Panc1 (cell line): ENCODE measurements at regions not wholly inside any gene's neighbourhood (a gene's known extent, or its start where the extent isn't known, plus 50 kb on each side); places are given as distances from the start of the nearest gene placed in this dataset.

ENCODE experiments used
- POLR2AphosphoS5 ChIP-seq: IDR thresholded peaks from 2 replicates; pipeline ENCODE4 v1.6.1; 2012; ENCODE audit warnings: mild to moderate bottlenecking, low read depth, low read length, moderate library complexity
- TCF7L2 ChIP-seq: IDR thresholded peaks from 2 replicates; pipeline ENCODE4 v1.6.1; 2011; ENCODE audit warnings: mild to moderate bottlenecking, low read depth, low read length, inconsistent platforms
- TF ChIP-seq, protein P1 (sequence below): fragments of 450-650 bp; IDR thresholded peaks from 2 replicates; pipeline ENCODE4 v1.5.1; 2017; ENCODE audit warnings: mild to moderate bottlenecking
- TF ChIP-seq, protein P2 (sequence below), 2 experiments: IDR thresholded peaks; 2 replicates each; pipeline ENCODE4 v1.6.1; 2011 to 2012; ENCODE audit warnings: low read depth in 2 of 2, control low read depth in 1 of 2, low read length in 1 of 2, mild to moderate bottlenecking in 1 of 2, moderate library complexity in 1 of 2; ENCODE audit not compliant: insufficient read depth in 1 of 2

DNA sequence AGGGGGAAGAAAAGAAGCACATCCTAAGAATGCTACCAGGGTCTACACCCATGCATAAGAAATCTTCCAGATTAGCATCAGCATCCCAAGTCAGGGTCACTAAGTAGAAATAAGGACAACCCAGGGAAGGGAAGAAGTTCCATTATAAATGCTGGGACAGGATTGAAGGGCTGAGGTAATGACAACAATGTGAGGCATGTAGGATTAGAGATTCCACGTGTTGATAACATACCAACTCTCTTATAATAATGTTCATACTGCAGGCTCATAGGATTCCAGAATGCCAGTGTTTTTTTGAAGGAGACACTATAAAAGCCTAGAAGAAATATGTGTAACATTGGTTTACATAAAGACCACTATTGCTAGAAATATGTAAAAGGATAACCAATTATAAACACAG is 201.2 kb downstream of the MID1IP1 start:
- TF ChIP-seq, protein P1, sequence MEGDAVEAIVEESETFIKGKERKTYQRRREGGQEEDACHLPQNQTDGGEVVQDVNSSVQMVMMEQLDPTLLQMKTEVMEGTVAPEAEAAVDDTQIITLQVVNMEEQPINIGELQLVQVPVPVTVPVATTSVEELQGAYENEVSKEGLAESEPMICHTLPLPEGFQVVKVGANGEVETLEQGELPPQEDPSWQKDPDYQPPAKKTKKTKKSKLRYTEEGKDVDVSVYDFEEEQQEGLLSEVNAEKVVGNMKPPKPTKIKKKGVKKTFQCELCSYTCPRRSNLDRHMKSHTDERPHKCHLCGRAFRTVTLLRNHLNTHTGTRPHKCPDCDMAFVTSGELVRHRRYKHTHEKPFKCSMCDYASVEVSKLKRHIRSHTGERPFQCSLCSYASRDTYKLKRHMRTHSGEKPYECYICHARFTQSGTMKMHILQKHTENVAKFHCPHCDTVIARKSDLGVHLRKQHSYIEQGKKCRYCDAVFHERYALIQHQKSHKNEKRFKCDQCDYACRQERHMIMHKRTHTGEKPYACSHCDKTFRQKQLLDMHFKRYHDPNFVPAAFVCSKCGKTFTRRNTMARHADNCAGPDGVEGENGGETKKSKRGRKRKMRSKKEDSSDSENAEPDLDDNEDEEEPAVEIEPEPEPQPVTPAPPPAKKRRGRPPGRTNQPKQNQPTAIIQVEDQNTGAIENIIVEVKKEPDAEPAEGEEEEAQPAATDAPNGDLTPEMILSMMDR = no peak
- no peak for TF ChIP-seq POLR2AphosphoS5
- TF ChIP-seq TCF7L2 = no peak
- TF ChIP-seq, protein P2, sequence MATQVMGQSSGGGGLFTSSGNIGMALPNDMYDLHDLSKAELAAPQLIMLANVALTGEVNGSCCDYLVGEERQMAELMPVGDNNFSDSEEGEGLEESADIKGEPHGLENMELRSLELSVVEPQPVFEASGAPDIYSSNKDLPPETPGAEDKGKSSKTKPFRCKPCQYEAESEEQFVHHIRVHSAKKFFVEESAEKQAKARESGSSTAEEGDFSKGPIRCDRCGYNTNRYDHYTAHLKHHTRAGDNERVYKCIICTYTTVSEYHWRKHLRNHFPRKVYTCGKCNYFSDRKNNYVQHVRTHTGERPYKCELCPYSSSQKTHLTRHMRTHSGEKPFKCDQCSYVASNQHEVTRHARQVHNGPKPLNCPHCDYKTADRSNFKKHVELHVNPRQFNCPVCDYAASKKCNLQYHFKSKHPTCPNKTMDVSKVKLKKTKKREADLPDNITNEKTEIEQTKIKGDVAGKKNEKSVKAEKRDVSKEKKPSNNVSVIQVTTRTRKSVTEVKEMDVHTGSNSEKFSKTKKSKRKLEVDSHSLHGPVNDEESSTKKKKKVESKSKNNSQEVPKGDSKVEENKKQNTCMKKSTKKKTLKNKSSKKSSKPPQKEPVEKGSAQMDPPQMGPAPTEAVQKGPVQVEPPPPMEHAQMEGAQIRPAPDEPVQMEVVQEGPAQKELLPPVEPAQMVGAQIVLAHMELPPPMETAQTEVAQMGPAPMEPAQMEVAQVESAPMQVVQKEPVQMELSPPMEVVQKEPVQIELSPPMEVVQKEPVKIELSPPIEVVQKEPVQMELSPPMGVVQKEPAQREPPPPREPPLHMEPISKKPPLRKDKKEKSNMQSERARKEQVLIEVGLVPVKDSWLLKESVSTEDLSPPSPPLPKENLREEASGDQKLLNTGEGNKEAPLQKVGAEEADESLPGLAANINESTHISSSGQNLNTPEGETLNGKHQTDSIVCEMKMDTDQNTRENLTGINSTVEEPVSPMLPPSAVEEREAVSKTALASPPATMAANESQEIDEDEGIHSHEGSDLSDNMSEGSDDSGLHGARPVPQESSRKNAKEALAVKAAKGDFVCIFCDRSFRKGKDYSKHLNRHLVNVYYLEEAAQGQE (IDR thresholded peaks at IDR 0.05; ENCODE audit: insufficient read depth in 1 of 2, low read depth in 2 of 2, low read length in 1 of 2) = no peak
